ENCODE measurements at regions not wholly inside any gene's neighbourhood (a gene's known extent, or its start where the extent isn't known, plus 50 kb on each side); places are given as distances from the start of the nearest gene placed in this dataset.

DNA sequence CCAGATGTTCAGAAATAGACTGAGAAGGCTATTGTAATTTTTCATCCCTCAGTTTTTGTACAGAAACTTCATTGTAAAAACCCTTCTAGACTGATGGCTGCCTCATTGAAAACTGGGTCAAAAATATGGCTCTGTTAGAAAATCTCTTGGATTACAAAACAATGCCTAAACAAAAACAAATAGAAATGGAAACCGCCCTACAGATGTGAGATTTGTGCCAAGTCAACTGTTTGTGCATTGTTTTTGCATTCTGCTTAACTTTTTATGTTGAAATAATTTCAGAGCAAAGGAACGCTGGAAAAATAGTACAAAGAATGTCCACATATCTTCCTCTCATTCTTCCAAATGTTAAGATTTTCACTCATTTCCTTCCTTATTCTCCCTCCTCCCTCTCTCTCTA, 425.1 kb downstream of the FOXA2 start:
- Histone ChIP-seq H3K4me3 (ENCODE audit: low read depth, low read length) (no peak overlapping the region), H3K27me3 (replicated peaks; ENCODE audit: control insufficient read depth, insufficient read depth, low read length) (peaks cover 1% of the 10 kb centered on the region; the same call in 1 of the 2 replicates), H3K36me3 (ENCODE audit: control insufficient read depth, insufficient read depth, low read length) (no peaks in the 10 kb centered on the region), H3K9me3 (no peaks in the 10 kb centered on the region), H3K4me1 (no peaks in the 10 kb centered on the region)
- Mint-ChIP-seq H3K9me3 (ENCODE audit: unreplicated experiment) (no peaks in the 10 kb centered on the region), H3K4me3 (ENCODE audit: unreplicated experiment) (no peak overlapping the region), H3K36me3 (ENCODE audit: insufficient read depth, unreplicated experiment) (no peaks in the 10 kb centered on the region), H3K27me3 (ENCODE audit: insufficient read depth, unreplicated experiment) (peaks cover 24% of the 10 kb centered on the region), H3K4me1 (ENCODE audit: low read depth, unreplicated experiment) (no peaks in the 10 kb centered on the region), H3K27ac (ENCODE audit: unreplicated experiment) (no peak overlapping the region)
- CTCF ChIA-PET: no interaction called here
- TF ChIP-seq, protein P1, sequence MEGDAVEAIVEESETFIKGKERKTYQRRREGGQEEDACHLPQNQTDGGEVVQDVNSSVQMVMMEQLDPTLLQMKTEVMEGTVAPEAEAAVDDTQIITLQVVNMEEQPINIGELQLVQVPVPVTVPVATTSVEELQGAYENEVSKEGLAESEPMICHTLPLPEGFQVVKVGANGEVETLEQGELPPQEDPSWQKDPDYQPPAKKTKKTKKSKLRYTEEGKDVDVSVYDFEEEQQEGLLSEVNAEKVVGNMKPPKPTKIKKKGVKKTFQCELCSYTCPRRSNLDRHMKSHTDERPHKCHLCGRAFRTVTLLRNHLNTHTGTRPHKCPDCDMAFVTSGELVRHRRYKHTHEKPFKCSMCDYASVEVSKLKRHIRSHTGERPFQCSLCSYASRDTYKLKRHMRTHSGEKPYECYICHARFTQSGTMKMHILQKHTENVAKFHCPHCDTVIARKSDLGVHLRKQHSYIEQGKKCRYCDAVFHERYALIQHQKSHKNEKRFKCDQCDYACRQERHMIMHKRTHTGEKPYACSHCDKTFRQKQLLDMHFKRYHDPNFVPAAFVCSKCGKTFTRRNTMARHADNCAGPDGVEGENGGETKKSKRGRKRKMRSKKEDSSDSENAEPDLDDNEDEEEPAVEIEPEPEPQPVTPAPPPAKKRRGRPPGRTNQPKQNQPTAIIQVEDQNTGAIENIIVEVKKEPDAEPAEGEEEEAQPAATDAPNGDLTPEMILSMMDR (IDR thresholded peaks at IDR 0.05; ENCODE audit: insufficient read depth in 1 of 2, low read depth in 1 of 2, low read length in 1 of 2, severe bottlenecking in 1 of 2, unreplicated experiment in 1 of 2): no peak
- DNase-seq: no peak
- BruUV-seq (replicated peaks): no TSS peak
- intact Hi-C loops (cut with micrococcal nuclease; ENCODE audit: unreplicated experiment): no loop called here
- POLR2A ChIA-PET: no interaction called here

DNA sequence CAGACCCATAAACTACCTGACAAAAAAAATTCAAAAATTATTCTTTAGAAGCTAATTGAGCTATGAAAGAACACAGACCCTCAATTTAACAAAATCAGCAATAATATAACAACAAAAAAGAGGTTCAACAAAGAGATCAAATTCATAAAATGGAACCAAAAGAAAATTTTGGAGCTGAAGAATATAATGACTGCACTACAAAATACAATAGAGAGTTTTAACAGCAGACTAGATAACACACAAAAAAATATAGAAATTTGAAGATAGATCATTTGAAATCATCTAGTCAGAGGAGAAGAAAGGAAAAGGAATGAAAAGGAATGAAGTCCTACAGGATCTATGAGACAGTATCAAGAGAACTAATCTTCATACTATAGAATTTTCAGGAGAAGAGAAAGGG, 422.1 kb downstream of the PAX1 start:
- Histone ChIP-seq H3K36me3 (ENCODE audit: control insufficient read depth, insufficient read depth, low read length) (no peaks in the 10 kb centered on the region), H3K4me3 (ENCODE audit: low read depth, low read length) (no peak overlapping the region), H3K9me3 (peaks cover 8% of the 10 kb centered on the region), H3K4me1 (no peaks in the 10 kb centered on the region), H3K27me3 (replicated peaks; ENCODE audit: control insufficient read depth, insufficient read depth, low read length) (no peaks in the 10 kb centered on the region)
- Mint-ChIP-seq H3K27me3 (ENCODE audit: insufficient read depth, unreplicated experiment) (no peaks in the 10 kb centered on the region), H3K4me3 (ENCODE audit: unreplicated experiment) (no peak overlapping the region), H3K27ac (ENCODE audit: unreplicated experiment) (no peak overlapping the region), H3K36me3 (ENCODE audit: insufficient read depth, unreplicated experiment) (no peaks in the 10 kb centered on the region), H3K4me1 (ENCODE audit: low read depth, unreplicated experiment) (no peaks in the 10 kb centered on the region), H3K9me3 (ENCODE audit: unreplicated experiment) (peaks cover 30% of the 10 kb centered on the region)
- intact Hi-C loops (cut with micrococcal nuclease; ENCODE audit: unreplicated experiment): no loop called here
- ChIA-PET CTCF (no interaction called here), POLR2A (no interaction called here)
- DNase-seq: no peak
- TF ChIP-seq, protein P1 (IDR thresholded peaks at IDR 0.05; ENCODE audit: insufficient read depth in 1 of 2, low read depth in 1 of 2, low read length in 1 of 2, severe bottlenecking in 1 of 2, unreplicated experiment in 1 of 2): no peak
- no TSS peak for BruUV-seq (replicated peaks)

DNA sequence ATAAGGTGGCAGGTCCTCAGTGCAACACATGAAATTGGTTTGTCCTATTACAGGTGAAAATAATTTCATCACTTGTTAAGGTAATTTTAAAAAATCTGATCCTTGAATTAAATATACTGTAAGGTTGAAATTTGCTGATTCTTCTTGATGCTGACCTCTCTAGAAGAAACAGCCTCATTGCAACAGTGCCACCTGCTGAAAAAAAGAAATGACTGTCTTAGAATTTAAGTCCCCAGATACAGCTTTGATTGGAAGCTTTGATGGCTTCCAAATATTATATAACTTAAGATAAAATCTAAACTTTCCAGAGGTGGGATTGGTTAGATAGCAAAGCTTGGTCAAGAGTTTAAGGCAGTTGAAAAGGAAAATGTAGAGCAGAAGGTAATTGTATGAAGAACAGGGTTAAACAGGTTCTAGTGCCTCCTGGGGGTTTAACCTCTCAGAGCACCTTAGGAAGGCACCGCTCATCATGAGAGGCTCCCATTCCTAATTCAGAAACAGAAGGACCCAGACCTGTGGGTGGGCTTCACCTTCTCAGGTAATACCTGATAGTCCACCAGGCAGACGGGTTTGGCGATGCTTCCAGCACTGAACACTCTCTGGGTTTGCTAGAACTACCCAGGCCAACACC, 401.0 kb downstream of the PAX1 start:
- Histone ChIP-seq H3K9me3 (no peaks in the 10 kb centered on the region), H3K27me3 (replicated peaks; ENCODE audit: control insufficient read depth, insufficient read depth, low read length) (no peaks in the 10 kb centered on the region), H3K36me3 (ENCODE audit: control insufficient read depth, insufficient read depth, low read length) (no peaks in the 10 kb centered on the region), H3K4me1 (no peaks in the 10 kb centered on the region), H3K4me3 (ENCODE audit: low read depth, low read length) (no peak overlapping the region)
- BruUV-seq (replicated peaks): no TSS peak
- POLR2A ChIA-PET: no interaction called here
- TF ChIP-seq, protein P1 (IDR thresholded peaks at IDR 0.05; ENCODE audit: insufficient read depth in 1 of 2, low read depth in 1 of 2, low read length in 1 of 2, severe bottlenecking in 1 of 2, unreplicated experiment in 1 of 2): peak; percentile 55 to 71
- no peaks in the 10 kb centered on the region for H3K36me3 Mint-ChIP-seq (ENCODE audit: insufficient read depth, unreplicated experiment)
- H3K9me3 Mint-ChIP-seq (ENCODE audit: unreplicated experiment): no peaks in the 10 kb centered on the region
- H3K27me3 Mint-ChIP-seq (ENCODE audit: insufficient read depth, unreplicated experiment): peaks cover 27% of the 10 kb centered on the region
- DNase-seq: peak in 1 of 2 experiments; percentile 39
- H3K4me1 Mint-ChIP-seq (ENCODE audit: low read depth, unreplicated experiment): no peaks in the 10 kb centered on the region
- H3K27ac Mint-ChIP-seq (ENCODE audit: unreplicated experiment): no peak overlapping the region
- H3K4me3 Mint-ChIP-seq (ENCODE audit: unreplicated experiment): no peak overlapping the region
- intact Hi-C loops (cut with micrococcal nuclease; ENCODE audit: unreplicated experiment): loop anchor here (1.0 to 5.0 kb wide), 3 partner anchors 387 to 466 kb away; no protein-coding TSS in a partner anchor
- CTCF ChIA-PET: interaction anchor here (1.0 to 1.2 kb wide), 3 partner anchors 387 to 466 kb away, joined by 3 to 9 read pairs (median 7); no protein-coding TSS in a partner anchor

Measured in Caco-2 (cell line).